ENCODE measurements at regions not wholly inside any gene's neighbourhood (a gene's known extent, or its start where the extent isn't known, plus 50 kb on each side); places are given as distances from the start of the nearest gene placed in this dataset.
"Not testable (repeated sequence)": the region's sequence is repeated elsewhere in the genome, so short reads cannot be mapped to it uniquely, and the experiment has no call there.

DNA sequence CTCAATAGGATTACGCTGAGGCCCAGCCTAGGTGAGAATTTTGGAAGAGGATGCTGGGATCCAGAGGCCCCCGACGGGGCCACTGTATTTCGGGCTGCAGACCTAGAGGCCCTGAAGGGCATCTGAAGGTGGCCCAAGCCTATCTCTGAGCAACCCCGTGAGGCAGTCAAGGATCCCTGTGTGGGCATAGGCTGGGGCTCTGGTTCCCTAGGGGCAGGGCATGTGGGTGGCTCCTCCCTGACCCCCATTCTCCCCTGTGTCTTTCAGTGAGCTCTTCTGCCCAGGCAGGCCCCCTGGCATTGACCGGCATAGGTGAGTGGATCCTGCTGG is 216.0 kb downstream of the SNRPN start:
- DNase-seq = no peak

DNA sequence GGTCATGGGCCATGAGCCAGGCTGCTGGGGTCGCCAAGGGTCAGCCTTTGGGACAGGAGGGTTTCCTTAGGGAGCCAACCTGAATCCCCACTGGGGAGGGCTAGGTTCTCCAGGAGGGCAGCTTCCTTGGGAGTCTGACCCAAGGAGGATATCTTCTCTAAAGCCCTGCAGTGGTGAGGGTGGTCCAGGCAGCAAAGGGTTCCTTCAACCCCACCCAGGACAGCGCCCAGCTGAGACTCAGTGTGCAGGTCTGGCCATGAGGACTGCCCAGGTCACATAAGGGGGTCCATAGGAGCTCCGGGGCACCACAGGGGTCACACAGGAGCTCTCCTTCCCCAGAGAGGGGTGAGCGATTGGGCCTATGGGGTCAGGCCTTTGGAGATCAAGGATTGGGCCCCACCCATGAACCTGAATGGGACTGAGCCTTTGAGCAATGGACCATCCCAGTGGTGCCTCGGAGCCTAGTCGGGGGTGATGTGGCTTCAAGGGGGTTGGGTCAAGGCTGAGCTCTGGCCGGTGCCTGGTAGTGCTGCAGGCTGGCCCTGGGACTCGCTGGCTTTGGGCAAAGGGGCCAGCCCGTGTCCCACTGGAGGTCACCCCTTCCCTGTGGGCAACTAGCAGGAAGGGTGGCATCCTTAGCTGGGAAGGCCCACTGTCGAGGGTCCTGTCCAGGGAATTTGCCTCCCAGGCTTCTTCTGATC is 216.5 kb downstream of the SNRPN start:
- no peak for DNase-seq

DNA sequence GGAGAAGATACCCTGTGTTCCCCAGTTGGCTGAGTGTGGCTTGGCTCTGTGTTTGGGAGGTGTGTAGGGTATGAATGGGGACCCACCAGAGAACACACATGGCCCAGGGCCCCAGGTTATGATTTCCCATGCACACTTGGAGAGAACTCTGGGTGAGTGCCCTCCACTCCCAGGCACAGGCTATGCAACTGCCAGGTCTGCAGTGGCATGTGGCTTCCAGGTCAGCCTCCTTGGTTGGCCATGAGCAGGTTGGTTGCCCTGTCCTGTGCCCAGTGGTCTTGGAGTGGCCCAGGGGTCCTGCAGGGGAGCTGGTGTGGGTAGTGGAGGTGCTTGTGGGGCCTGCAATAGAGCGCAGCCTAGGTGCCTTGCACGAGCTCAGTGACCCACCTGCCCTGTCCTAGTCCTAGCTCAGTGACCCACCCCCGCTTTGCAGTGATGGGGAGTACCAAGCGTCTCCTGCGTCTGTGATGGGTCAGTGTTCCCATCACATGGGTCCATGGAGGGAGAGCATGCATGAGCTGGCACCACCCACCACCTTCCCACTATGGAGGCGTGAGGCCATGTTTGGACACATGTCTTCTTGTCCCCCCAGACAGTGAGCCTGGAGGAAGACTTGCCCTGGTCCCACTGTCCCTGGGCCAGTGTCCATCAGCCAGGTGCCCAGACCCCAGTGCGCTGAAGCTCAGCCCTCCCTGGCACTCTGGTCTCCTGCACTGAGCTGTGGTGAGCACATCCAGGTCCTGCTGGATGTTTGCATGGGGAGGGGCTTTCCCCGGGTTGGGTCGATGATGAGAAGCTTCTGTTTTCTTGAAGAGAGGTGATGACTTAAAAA is 217.3 kb downstream of the SNRPN start:
- DNase-seq = no peak

DNA sequence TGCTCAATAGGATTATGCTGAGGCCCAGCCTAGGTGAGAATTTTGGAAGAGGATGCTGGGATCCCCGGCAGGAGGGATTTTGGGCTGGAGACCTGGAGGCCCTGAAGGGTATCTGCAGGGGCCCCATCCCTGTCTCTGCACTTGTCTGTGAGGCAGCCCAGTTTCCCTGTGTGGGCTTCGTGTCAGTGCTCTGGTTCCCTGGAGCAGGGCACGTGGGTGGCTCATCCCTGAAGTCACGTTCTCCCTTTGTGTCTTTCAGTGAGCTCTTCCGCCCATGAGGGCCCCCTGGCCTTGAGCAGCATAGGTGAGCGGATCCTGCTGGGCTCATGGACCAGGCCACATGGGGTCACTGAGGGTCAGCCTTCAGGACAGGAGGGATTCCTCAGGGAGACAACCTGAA is 217.9 kb downstream of the SNRPN start:
- no peak for DNase-seq

DNA sequence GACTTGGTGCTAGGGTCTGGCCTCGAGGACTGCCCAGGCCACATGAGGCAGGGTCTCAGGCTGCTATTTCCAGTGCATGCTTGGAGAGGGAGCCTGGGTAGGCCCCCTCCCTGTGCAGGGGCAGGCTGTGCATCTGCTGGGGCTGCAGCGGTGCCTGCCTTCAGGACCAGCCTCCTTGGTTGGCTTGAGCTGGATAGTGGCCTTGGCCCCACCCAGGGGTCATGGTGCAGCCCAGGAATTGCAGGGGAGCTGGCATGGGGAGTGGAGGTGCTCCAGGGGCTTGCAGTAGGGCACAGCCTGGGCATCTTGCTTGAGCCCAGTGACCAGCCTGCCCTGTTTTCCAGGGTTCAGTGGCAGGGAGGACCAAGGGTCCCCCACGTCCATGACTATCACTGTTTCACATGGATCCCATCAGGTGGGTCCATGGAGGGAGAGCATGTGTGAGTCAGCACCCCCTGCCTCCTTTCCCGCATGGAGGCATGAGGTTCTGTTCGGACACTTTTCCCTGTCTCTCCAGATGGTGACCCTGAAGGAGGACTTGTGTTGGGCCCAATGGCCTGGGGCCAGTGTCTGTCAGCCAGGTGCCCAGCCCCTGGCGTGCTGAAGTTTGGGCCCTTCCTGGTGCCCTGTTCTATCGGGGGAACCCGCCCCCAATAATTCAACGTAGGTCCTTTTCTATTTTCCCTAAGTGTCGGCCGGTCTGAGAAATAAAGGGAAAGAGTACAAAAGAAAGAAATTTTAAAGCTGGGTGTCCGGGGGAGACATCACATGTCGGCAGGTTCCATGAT is 218.6 kb downstream of the SNRPN start:
- DNase-seq = no peak

DNA sequence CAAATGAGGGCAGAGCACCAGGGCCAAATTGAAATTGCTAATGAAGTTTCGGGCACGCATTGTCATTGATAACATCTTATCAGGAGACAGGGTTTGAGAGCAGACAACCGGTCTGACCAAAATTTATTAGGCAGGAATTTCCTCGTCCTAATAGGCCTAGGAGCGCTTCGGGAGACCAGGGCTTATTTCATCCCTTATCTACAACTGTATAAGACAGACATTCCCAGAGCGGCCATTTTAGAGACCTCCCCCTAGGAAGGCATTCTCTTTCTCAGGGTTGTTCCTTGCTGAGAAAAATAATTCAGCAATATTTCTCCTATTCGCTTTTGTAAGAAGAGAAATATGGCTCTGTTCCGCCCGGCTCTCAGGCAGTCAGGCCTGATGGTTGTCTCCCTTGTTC is 219.4 kb downstream of the SNRPN start:
- not testable (repeated sequence) for DNase-seq

DNA sequence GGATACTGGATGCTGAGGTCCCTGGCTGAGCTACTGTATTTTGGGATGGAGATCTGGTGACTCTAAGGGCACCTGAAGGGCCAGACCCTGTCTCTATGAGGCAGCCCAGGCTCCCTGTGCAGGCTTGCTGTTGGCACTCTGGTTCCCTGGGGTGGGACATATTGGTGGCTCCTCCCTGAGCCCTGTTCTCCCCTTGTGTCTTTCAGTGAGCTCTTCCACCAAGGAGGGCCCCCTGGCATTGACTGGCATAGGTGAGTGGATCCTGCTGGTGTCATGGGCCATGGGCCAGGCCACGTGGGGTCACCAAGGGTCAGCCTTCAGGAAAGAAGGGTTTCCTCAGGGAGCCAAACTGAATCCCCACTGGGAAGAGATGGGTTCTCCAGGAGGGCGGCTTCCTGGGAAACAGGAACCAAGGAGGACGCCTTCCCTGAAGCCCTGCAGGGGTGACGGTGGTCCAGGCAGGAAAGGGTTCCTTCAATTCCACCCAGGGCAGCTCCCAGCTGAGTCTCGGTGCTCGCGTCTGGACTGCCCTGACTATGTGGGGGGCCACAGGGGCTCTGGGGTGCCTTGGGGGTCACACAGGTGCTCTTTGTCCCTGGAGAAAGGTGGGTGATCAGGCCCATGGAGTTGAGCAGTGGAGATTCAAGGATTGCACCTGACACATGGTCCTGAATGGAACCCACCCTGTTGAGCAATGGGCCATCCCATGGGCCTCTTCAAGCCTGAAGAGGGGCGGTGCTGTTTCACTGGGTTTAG is 220.4 kb downstream of the SNRPN start:
- DNase-seq = no peak

DNA sequence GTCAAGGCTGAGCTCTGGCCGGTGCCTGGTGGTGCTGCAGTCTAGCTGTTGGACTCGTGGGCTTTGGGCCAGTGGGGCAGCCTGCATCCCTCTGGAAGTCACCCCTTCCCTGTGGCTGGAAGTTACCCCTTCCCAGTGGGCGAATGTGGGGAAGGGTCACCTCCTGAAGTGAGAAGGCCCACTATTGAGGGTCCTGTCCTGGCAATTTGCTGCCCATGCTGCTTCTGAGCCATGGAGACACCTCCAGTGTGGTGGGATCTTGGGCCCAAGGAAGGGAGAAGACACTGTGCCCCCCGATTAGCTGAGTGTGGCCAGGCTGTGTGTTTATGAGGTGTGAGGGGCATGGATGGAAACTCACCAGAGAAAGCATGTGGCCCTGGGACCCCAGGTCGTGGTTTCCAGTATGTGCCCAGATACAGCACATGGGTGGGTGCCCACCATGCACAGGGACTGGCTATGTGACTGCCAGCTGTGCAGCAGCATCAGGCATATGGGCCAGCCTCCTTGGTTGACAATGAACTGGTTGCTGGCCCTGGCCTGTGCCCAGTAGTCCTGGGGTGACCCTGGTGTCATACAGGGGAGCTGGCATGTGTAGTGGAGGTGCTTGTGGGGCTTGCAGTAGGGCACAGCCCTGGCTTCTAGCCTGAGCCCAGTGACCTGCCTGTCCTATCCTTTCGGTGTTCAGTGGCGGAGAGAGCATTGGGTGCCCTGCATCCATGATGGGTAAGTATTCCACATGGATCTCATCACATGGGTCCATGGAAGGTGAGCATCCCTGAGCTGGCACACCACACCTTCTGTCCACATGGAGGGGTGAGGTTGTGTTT is 221.2 kb downstream of the SNRPN start:
- no peak for DNase-seq

DNA sequence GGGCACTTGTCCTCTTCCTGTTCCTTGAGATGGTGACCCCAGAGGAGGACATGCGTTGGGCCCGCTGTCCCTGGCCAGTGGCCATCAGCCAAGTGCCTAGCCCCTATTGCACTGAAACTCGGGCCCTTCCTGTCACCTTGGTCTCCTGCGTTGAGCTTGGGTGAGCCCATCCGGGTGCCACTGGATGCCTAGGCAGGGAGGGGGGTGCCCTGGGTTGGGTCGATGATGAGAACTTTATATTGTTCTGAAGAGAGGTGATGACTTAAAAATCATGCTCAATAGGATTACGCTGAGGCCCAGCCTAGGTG is 221.8 kb downstream of the SNRPN start:
- DNase-seq = no peak

DNA sequence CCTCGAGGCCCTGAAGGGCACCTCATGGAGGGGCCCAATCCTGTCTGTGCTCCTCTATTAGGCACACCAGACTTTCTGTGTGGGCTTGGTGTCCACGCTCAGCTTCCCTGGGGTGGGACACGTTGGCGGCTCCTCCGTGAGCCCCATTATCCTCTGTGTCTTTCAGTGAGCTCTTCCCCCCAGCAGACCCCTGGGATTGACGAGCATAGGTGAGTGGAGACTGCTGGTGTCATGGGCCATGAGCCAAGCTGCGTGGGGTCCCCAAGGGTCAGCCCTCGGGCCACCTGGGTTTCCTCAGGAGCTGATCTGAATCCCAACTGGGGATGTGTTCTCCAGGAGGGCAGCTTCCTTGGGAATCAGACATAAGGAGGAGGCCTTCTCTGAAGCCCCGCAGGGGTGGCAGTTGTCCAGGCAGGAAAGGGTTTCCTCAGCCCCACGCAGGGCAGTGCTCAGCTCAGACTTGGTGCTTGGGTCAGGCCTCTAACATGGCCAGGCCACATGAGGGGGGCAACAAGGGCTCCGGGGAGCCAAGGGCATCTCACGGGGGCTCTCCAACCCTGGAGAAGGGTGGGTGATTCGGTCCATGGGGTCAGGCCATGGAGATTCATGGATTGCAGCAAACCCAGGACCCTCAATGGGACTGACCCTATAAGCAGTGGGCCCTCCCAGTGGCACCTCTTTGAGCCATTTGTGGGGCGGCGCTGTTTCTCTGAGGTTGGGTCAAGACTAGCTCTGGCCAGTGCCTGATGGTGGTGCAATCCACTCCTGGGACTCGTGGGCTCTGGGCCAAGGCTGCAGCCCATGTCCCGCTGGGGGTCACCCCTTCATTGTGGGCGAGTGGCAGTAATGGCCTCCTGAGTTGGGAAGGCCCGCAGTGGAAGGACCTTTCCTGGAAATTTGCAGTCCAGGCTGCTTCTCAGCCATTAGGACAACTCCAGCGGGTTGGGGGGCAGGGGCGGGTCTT is 222.5 kb downstream of the SNRPN start:
- DNase-seq = no peak

DNA sequence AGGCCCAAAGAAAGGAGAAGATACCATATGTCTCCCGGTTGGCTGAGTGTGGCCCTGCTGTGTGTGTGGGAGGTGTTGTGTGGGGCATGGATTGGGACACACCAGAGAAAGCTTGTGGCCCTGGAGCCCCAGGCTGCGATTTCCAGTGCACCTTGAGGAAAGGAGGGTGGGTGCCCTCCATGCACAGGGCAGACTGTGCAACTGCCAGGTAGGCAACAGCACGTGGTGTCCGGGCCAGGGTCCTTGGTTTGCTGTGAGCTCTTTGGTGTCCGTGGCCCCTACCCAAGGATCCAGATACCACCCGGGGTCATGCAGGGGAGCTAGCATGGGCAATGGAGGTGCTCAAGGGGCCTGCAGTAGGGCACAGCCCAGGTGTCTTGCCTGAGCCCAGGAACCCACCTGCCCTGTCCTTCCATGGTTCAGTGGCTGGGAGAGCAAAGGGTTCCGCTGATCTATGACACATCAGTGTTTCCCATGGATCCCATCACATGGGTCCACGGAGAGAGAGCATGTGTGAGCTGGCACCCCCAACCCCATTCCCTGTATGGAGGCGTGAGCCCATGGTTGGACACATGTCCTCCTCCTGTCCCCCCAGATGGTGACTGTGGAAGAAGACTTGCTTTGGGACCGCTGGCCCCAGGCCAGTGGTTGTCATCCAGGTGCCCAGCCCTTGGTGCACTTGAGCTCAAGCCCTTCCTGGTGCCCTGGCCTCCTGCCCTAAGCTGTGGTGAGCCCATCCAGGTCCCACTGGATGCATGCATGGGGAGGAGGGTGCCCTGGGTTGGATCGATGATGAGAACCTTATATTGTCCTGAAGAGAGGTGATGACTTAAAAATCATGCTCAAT is 223.4 kb downstream of the SNRPN start:
- DNase-seq = no peak

DNA sequence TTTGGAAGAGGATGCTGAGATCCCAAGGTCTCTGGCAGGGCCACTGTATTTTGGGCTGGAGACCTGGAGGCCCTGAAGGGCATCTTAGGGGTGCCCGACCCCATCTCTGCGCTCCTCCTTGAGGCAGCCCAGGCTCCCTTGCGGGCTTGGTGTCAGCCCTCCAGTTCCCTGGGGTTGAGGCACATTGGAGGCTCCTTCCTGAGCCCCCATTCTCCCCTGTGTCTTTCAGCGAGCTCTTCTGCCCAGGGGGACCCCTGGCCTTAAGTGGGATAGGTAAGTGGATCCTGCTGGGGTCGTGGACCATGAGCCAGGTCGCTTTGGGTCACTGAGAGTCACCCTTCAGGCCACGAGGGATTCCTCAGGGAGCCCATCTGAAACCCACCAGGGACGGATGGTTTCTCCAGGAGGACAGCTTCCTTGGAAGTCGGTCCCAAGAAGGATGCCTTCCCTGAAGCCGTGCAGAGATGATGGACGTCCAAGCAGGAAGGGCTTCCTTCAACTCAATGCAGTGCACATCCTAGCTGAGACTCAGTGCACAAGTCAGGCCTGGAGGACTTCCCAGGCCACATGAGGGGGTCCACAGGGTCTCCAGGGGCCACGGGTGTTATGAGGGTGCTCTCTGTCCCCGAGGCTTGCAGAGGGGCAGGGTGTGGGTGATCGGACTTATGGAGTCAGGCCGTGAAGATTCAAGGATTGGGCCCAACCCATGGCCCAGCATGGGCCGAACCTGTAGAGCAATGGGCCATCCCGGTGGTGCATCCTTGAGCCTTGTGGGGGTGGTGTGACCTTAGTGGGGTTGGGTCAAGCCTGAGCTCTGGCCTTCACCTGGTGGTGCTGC is 224.3 kb downstream of the SNRPN start:
- no peak for DNase-seq

DNA sequence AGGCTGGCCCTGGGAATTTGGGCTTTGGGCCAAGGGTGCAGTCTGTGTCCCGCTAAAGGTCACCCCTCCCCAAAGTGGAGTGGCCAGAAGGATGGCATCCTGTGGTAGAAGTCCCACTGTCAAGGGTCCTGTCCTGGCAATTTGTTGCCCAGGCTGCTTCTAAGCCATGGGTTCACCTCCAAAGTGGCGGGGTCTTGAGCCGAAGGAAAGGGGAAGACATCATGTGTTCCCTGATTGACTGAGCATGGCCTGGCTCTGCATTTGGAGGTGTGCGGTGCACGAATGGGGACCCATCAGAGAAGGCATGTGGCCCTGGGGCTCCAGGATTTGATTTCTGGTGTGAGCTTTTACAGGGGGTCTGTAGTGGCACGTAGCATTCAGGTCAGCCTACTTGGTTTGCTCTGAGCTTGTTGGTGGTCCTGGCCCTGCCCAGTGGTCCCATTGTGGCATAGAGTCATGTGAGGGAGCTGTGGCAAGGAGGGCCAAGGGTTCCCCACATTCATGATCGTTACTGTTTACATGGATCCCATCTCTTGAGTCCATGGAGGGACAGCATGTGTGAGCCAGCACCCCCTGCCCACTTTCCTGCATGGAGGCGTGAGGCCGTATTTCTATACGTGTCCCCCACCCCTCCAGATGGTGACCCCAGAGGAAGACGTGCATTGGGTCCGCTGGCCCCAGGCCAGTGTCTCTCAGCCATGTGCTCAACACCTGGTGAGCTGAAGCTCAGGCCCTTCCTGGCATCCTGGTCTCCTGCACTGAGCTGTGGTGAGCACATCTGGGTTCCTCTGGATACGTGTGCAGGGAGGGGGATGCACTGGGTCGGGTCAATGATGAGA is 225.1 kb downstream of the SNRPN start:
- DNase-seq = no peak

DNA sequence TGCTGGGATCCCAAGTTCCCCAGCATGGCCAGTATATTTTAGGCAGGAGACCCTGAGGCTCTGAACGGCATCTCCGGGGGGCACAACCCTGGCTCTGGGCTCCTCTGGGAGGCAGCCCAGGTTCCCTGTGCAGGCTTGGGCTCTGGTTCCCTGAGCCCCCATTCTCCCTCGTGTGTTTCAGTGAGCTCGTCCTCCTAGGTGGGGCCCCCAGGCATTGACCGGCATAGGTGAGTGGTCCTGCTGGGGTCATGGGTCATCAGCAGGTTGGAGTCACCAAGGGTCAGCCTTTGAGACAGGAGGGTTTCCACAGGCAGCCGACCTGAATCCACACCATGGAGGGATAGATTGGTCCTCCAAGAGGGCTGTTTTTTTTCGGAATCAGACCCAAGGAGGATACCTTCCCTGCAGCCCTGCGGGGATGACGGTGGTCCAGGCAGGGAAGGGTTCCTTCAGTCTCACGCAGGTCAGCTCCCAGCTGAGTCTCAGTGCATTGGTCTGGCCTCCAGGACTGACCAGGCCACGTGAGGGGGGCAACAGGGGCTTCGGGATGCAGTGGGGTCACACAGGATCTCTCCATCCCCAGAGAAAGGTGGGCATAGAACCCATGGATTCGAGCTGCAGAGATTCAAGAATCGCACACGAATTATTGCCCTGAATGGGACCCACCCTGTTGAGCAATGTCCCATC is 226.0 kb downstream of the SNRPN start:
- DNase-seq = no peak

DNA sequence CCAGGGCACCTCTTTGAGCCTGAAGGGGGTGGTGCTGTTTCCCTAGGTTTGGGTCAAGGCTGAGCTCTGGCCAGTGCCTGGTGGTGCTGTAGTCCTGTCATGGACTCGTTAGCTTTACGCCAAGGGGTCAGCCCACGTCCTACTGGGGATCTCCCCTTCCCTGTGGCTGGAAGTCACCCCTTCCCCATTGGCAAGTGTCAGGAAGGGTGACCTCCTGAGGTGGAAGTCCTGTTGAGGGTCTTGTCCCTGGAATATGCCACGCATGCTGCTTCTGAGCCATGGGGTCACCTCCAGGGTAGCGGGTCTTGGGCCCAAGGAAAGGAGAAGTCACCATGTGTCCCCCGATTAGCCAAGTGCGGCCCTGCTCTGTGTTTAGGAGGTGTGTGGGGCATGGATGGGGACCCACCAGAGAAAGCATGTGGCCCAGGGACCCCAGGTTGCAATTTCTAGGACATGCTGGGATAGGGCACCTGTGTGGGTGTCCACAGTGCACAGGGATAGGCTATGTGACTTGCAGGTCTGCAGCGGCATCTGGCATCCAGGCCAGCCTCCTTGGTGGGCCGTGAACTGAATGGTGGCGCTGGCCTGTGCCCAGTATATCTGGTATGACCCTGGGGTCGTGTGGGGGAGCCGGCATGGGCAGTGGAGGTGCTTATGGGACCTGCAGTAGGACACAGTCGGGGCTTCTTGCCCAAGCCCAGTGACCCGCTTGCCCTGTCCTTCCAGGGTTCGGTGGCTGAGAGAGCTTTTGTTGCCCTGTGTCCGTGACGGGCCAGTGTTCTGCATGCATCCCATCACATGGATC is 226.7 kb downstream of the SNRPN start:
- no peak for DNase-seq

DNA sequence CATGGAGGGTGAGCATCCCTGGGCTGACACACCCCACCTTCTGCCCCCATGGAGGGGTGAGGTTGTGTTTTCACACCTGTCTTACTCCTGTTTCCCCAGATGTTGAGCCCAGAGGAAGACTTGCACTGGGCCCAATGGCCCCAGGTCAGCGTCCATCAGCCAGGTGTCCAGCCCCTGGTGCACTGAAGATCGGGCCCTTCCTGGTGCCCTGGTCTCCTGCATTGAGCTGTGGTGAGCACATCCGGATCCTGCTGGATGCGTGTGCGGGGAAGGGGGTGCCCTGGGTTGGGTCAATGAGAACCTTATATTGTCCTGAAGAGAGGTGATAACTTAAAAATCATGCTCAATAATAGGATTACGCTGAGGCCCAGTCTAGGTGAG is 227.3 kb downstream of the SNRPN start:
- DNase-seq = no peak
